GM23338 (cell line): ENCODE measurements at regions not wholly inside any gene's neighbourhood (a gene's known extent, or its start where the extent isn't known, plus 50 kb on each side); places are given as distances from the start of the nearest gene placed in this dataset.

Experiments used
- ATAC-seq: fragments of 200-7000 bp; cut with Tn5 transposase; 3 replicates; pipeline ENCODE4 v1.9.1; 2020
- DNase-seq: peaks from one replicate; pipeline ENCODE4 v3.0.0-alpha.2; 2015; ENCODE audit warnings: low spot score
- H2AFZ ChIP-seq: fragments of 200-600 bp; sonication (generic); 2 replicates; pipeline ENCODE4 v1.8.0; 2016; ENCODE audit warnings: antibody characterized with exemption, mild to moderate bottlenecking, moderate library complexity
- H3F3A ChIP-seq: fragments of 200-600 bp; sonication (generic); replicated peaks from 2 replicates; pipeline ENCODE4 v1.8.0; 2017; ENCODE audit warnings: antibody characterized with exemption, mixed run types, low read depth
- H3K27ac ChIP-seq: fragments of 200-600 bp; sonication (generic); 2 replicates; pipeline ENCODE4 v1.6.1; 2016; ENCODE audit warnings: low read depth
- H3K27me3 ChIP-seq: fragments of 200-600 bp; sonication (generic); 2 replicates; pipeline ENCODE4 v1.8.0; 2016; ENCODE audit warnings: mild to moderate bottlenecking, mixed run types, moderate library complexity; ENCODE audit not compliant: insufficient read depth
- H3K36me3 ChIP-seq: fragments of 200-600 bp; sonication (generic); 2 replicates; pipeline ENCODE4 v1.8.0; 2016; ENCODE audit warnings: mild to moderate bottlenecking; ENCODE audit not compliant: insufficient read depth
- H3K4me1 ChIP-seq: fragments of 200-600 bp; sonication (generic); 2 replicates; pipeline ENCODE4 v1.8.0; 2016; ENCODE audit warnings: mild to moderate bottlenecking, moderate library complexity; ENCODE audit not compliant: insufficient read depth
- H3K4me2 ChIP-seq: fragments of 200-600 bp; sonication (generic); 2 replicates; pipeline ENCODE4 v1.7.1; 2017; ENCODE audit warnings: mixed run types
- H3K4me3 ChIP-seq: fragments of 200-600 bp; sonication (generic); 2 replicates; pipeline ENCODE4 v1.6.1; 2016; ENCODE audit warnings: mixed run types
- H3K79me2 ChIP-seq: fragments of 200-600 bp; sonication (generic); replicated peaks from 2 replicates; pipeline ENCODE4 v1.8.0; 2017; ENCODE audit warnings: mild to moderate bottlenecking; ENCODE audit not compliant: insufficient read depth
- H3K9me2 ChIP-seq: fragments of 200-600 bp; sonication (generic); 2 replicates; pipeline ENCODE4 v1.8.0; 2017; ENCODE audit not compliant: insufficient read depth
- H4K20me1 ChIP-seq: fragments of 200-600 bp; sonication (generic); replicated peaks from 2 replicates; pipeline ENCODE4 v1.8.0; 2017; ENCODE audit warnings: mild to moderate bottlenecking; ENCODE audit not compliant: insufficient read depth
- H3K27ac Mint-ChIP-seq: 2 replicates; pipeline ENCODE4 v1.8.0; 2020; ENCODE audit warnings: inconsistent platforms, mild to moderate bottlenecking, moderate library complexity, mixed read lengths
- H3K27me3 Mint-ChIP-seq: 3 replicates; pipeline ENCODE4 v1.8.0; 2022; ENCODE audit warnings: low read depth, mild to moderate bottlenecking, moderate library complexity, mixed read lengths, inconsistent platforms; ENCODE audit not compliant: insufficient read depth, poor library complexity
- H3K36me3 Mint-ChIP-seq: 3 replicates; pipeline ENCODE4 v1.8.0; 2021; ENCODE audit warnings: low read depth, mild to moderate bottlenecking, inconsistent platforms, moderate library complexity, mixed read lengths
- H3K4me1 Mint-ChIP-seq: 3 replicates; pipeline ENCODE4 v1.8.0; 2020; ENCODE audit warnings: mild to moderate bottlenecking, inconsistent platforms, mixed read lengths
- H3K4me3 Mint-ChIP-seq: 3 replicates; pipeline ENCODE4 v1.8.0; 2021; ENCODE audit warnings: moderate library complexity, mild to moderate bottlenecking, inconsistent platforms, mixed read lengths
- H3K9me3 Mint-ChIP-seq: 3 replicates; pipeline ENCODE4 v1.8.0; 2020; ENCODE audit warnings: moderate library complexity, mild to moderate bottlenecking, inconsistent platforms, mixed read lengths
- CREB1 ChIP-seq: fragments of 250-450 bp; sonication (Bioruptor Pico); IDR thresholded peaks from 2 replicates; pipeline ENCODE4 v1.5.0; 2020; ENCODE audit warnings: low read depth, mild to moderate bottlenecking, moderate library complexity
- EZH2 ChIP-seq: fragments of 200-600 bp; sonication (generic); IDR thresholded peaks from one replicate; pipeline ENCODE4 v1.8.0; 2017; ENCODE audit warnings: antibody characterized with exemption, mild to moderate bottlenecking, low read depth; ENCODE audit not compliant: unreplicated experiment
- EZH2phosphoT487 ChIP-seq: fragments of 200-600 bp; sonication (generic); IDR thresholded peaks from one replicate; pipeline ENCODE4 v1.8.1; 2018; ENCODE audit warnings: antibody characterized with exemption; ENCODE audit not compliant: unreplicated experiment
- JUNB ChIP-seq: IDR thresholded peaks from one replicate; pipeline ENCODE4 v1.6.1; 2016; ENCODE audit warnings: antibody characterized with exemption; ENCODE audit not compliant: unreplicated experiment
- NANOG ChIP-seq: IDR thresholded peaks from 2 replicates; pipeline ENCODE4 v1.6.1; 2016; ENCODE audit warnings: antibody characterized with exemption, borderline replicate concordance
- POLR2AphosphoS5 ChIP-seq: IDR thresholded peaks from 2 replicates; pipeline ENCODE4 v1.6.1; 2016; ENCODE audit warnings: antibody characterized with exemption, low read depth
- STAT1 ChIP-seq: IDR thresholded peaks from one replicate; pipeline ENCODE4 v1.6.1; 2016; ENCODE audit warnings: antibody characterized with exemption; ENCODE audit not compliant: unreplicated experiment
- ZNF114 ChIP-seq: fragments of 250-450 bp; sonication (Bioruptor Pico); IDR thresholded peaks from 2 replicates; pipeline ENCODE4 v1.5.0; 2020; ENCODE audit warnings: mild to moderate bottlenecking, moderate library complexity
- ZNF331 ChIP-seq: fragments of 250-450 bp; sonication (Bioruptor Pico); IDR thresholded peaks from 2 replicates; pipeline ENCODE4 v1.5.0; 2020; ENCODE audit warnings: low read depth, mild to moderate bottlenecking, moderate library complexity
- TF ChIP-seq, protein P1 (sequence below): fragments of 250-450 bp; sonication (Bioruptor Pico); IDR thresholded peaks from 2 replicates; pipeline ENCODE4 v1.5.0; 2020; ENCODE audit warnings: mild to moderate bottlenecking, moderate library complexity
- TF ChIP-seq, protein P2 (sequence below): IDR thresholded peaks from one replicate; pipeline ENCODE4 v1.6.1; 2018; ENCODE audit warnings: antibody characterized with exemption; ENCODE audit not compliant: unreplicated experiment
- TF ChIP-seq, protein P3 (sequence below), 2 experiments: fragments of 200-600 bp in 1 of 2; sonication (generic) in 1 of 2; conservative IDR thresholded peaks; 2 replicates each; pipeline versions ENCODE4 v1.5.1 to v1.6.1; 2016 to 2017; ENCODE audit warnings: antibody characterized with exemption in 2 of 2, low read depth in 2 of 2, mild to moderate bottlenecking in 2 of 2, moderate library complexity in 1 of 2
- TF ChIP-seq, protein P4 (sequence below): IDR thresholded peaks from 2 replicates; pipeline ENCODE4 v1.6.1; 2016; ENCODE audit warnings: antibody characterized with exemption

DNA sequence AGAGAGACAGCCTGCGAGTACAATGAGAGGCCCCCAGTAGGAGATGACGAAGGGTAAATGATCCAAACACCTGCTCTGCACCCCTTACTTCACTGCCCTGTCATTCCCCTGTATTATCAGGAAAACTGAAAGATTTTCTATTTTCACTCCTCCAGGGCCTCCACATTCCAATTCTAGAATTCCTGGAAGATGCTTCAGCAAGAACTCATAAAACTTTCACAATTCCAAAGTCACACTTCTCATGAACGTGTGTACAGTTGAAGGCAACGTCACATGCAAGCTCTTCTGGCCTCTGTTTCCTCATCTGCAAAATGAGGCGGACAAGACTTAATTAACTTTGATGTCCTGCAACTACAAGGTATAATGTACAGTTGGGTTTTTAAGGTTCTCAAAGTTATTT, 62.8 kb upstream of the SPATA12 start:
- Histone ChIP-seq H3K79me2 (no peaks in the 10 kb centered on the region), H3K4me2 (no peak overlapping the region), H3K9me2 (no peaks in the 10 kb centered on the region), H3K4me3 (no peak overlapping the region), H3K27ac (no peak overlapping the region), H3K36me3 (no peaks in the 10 kb centered on the region), H3K4me1 (no peaks in the 10 kb centered on the region), H2AFZ (no peak overlapping the region), H3F3A (no peaks in the 10 kb centered on the region), H3K27me3 (no peaks in the 10 kb centered on the region), H4K20me1 (no peaks in the 10 kb centered on the region)
- H3K4me3 Mint-ChIP-seq, result no peak overlapping the region
- no peaks in the 10 kb centered on the region; the same call in 2 of the 3 replicates for H3K4me1 Mint-ChIP-seq
- H3K9me3 Mint-ChIP-seq, result no peaks in the 10 kb centered on the region
- ATAC-seq (no peak), DNase-seq (no peak)
- H3K36me3 Mint-ChIP-seq, result no peaks in the 10 kb centered on the region
- no peak overlapping the region for H3K27ac Mint-ChIP-seq
- no peak for TF ChIP-seq EZH2phosphoT487
- no peak for TF ChIP-seq JUNB
- no peak for TF ChIP-seq EZH2
- TF ChIP-seq, protein P1, sequence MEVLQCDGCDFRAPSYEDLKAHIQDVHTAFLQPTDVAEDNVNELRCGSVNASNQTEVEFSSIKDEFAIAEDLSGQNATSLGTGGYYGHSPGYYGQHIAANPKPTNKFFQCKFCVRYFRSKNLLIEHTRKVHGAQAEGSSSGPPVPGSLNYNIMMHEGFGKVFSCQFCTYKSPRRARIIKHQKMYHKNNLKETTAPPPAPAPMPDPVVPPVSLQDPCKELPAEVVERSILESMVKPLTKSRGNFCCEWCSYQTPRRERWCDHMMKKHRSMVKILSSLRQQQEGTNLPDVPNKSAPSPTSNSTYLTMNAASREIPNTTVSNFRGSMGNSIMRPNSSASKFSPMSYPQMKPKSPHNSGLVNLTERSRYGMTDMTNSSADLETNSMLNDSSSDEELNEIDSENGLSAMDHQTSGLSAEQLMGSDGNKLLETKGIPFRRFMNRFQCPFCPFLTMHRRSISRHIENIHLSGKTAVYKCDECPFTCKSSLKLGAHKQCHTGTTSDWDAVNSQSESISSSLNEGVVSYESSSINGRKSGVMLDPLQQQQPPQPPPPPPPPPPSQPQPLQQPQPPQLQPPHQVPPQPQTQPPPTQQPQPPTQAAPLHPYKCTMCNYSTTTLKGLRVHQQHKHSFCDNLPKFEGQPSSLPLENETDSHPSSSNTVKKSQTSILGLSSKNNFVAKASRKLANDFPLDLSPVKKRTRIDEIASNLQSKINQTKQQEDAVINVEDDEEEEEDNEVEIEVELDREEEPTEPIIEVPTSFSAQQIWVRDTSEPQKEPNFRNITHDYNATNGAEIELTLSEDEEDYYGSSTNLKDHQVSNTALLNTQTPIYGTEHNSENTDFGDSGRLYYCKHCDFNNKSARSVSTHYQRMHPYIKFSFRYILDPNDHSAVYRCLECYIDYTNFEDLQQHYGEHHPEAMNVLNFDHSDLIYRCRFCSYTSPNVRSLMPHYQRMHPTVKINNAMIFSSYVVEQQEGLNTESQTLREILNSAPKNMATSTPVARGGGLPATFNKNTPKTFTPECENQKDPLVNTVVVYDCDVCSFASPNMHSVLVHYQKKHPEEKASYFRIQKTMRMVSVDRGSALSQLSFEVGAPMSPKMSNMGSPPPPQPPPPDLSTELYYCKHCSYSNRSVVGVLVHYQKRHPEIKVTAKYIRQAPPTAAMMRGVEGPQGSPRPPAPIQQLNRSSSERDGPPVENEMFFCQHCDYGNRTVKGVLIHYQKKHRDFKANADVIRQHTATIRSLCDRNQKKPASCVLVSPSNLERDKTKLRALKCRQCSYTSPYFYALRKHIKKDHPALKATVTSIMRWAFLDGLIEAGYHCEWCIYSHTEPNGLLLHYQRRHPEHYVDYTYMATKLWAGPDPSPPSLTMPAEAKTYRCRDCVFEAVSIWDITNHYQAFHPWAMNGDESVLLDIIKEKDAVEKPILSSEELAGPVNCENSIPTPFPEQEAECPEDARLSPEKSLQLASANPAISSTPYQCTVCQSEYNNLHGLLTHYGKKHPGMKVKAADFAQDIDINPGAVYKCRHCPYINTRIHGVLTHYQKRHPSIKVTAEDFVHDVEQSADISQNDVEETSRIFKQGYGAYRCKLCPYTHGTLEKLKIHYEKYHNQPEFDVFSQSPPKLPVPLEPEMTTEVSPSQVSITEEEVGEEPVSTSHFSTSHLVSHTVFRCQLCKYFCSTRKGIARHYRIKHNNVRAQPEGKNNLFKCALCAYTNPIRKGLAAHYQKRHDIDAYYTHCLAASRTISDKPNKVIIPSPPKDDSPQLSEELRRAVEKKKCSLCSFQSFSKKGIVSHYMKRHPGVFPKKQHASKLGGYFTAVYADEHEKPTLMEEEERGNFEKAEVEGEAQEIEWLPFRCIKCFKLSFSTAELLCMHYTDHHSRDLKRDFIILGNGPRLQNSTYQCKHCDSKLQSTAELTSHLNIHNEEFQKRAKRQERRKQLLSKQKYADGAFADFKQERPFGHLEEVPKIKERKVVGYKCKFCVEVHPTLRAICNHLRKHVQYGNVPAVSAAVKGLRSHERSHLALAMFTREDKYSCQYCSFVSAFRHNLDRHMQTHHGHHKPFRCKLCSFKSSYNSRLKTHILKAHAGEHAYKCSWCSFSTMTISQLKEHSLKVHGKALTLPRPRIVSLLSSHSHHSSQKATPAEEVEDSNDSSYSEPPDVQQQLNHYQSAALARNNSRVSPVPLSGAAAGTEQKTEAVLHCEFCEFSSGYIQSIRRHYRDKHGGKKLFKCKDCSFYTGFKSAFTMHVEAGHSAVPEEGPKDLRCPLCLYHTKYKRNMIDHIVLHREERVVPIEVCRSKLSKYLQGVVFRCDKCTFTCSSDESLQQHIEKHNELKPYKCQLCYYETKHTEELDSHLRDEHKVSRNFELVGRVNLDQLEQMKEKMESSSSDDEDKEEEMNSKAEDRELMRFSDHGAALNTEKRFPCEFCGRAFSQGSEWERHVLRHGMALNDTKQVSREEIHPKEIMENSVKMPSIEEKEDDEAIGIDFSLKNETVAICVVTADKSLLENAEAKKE (CRISPR knock-in tag), result no peak
- TF ChIP-seq, protein P2, sequence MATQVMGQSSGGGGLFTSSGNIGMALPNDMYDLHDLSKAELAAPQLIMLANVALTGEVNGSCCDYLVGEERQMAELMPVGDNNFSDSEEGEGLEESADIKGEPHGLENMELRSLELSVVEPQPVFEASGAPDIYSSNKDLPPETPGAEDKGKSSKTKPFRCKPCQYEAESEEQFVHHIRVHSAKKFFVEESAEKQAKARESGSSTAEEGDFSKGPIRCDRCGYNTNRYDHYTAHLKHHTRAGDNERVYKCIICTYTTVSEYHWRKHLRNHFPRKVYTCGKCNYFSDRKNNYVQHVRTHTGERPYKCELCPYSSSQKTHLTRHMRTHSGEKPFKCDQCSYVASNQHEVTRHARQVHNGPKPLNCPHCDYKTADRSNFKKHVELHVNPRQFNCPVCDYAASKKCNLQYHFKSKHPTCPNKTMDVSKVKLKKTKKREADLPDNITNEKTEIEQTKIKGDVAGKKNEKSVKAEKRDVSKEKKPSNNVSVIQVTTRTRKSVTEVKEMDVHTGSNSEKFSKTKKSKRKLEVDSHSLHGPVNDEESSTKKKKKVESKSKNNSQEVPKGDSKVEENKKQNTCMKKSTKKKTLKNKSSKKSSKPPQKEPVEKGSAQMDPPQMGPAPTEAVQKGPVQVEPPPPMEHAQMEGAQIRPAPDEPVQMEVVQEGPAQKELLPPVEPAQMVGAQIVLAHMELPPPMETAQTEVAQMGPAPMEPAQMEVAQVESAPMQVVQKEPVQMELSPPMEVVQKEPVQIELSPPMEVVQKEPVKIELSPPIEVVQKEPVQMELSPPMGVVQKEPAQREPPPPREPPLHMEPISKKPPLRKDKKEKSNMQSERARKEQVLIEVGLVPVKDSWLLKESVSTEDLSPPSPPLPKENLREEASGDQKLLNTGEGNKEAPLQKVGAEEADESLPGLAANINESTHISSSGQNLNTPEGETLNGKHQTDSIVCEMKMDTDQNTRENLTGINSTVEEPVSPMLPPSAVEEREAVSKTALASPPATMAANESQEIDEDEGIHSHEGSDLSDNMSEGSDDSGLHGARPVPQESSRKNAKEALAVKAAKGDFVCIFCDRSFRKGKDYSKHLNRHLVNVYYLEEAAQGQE, result no peak
- TF ChIP-seq, protein P3, sequence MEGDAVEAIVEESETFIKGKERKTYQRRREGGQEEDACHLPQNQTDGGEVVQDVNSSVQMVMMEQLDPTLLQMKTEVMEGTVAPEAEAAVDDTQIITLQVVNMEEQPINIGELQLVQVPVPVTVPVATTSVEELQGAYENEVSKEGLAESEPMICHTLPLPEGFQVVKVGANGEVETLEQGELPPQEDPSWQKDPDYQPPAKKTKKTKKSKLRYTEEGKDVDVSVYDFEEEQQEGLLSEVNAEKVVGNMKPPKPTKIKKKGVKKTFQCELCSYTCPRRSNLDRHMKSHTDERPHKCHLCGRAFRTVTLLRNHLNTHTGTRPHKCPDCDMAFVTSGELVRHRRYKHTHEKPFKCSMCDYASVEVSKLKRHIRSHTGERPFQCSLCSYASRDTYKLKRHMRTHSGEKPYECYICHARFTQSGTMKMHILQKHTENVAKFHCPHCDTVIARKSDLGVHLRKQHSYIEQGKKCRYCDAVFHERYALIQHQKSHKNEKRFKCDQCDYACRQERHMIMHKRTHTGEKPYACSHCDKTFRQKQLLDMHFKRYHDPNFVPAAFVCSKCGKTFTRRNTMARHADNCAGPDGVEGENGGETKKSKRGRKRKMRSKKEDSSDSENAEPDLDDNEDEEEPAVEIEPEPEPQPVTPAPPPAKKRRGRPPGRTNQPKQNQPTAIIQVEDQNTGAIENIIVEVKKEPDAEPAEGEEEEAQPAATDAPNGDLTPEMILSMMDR (conservative IDR thresholded peaks at IDR 0.05; ENCODE audit: low read depth in 2 of 2), result no peak
- no peak for TF ChIP-seq POLR2AphosphoS5
- no peak for TF ChIP-seq NANOG
- TF ChIP-seq CREB1 (CRISPR knock-in tag), result no peak
- TF ChIP-seq, protein P4, sequence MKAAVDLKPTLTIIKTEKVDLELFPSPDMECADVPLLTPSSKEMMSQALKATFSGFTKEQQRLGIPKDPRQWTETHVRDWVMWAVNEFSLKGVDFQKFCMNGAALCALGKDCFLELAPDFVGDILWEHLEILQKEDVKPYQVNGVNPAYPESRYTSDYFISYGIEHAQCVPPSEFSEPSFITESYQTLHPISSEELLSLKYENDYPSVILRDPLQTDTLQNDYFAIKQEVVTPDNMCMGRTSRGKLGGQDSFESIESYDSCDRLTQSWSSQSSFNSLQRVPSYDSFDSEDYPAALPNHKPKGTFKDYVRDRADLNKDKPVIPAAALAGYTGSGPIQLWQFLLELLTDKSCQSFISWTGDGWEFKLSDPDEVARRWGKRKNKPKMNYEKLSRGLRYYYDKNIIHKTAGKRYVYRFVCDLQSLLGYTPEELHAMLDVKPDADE, result no peak
- no peak for TF ChIP-seq STAT1
- no peak for TF ChIP-seq ZNF114 (CRISPR knock-in tag)
- no peak for TF ChIP-seq ZNF331 (CRISPR knock-in tag)
- peaks cover 2% of the 10 kb centered on the region for H3K27me3 Mint-ChIP-seq
